GM21576 (cell line): ENCODE measurements at regions not wholly inside any gene's neighbourhood (a gene's known extent, or its start where the extent isn't known, plus 50 kb on each side); places are given as distances from the start of the nearest gene placed in this dataset.

ENCODE experiments used
- ATAC-seq: cut with Tn5 transposase; IDR thresholded peaks from one replicate; pipeline ENCODE4 v1.9.1; 2021; ENCODE audit warnings: mild to moderate bottlenecking, moderate library complexity; ENCODE audit not compliant: unreplicated experiment

DNA sequence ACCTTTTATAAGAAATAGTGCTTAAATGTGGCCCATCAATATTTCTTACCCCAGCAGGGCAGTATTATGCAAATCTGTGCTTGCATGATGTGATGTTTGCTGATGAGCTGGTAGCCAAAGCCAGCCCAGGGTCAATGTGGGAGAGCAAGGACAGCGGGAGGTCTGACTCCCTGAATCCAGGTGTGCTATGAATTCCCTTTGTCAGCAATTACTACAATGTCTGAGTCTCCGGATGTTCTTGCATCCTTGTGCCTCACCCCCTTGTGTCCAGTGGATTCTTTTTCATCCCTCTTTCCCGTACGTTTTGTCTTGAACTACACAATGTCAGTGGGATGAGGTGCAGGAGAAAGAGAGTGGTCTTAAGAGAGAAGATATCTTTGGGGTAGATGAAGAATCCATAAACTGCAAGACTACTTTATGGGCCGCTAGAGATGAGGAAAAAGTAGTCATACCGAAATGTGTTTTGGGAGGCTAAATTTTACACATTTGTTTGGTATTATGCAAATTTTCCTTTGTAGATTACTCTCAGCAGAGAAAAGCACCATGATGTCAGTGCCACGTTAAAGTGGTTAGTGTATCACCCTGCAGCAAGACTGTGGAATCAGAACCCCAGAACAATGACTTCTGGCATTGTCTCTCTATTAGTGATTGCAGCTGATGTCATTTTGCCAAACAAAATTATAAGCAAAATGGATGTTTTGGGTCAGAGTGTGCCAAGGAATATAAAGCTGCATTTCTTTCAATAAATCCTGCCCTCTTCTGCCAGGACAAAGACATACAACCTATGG, 53.5 kb upstream of the TSHZ3 start:
- ATAC-seq, result no peak

- no peak for ATAC-seq
Measured at GRCh38 chr19:31406106-31406505, 56.9 kb upstream of the TSHZ3 start.

DNA sequence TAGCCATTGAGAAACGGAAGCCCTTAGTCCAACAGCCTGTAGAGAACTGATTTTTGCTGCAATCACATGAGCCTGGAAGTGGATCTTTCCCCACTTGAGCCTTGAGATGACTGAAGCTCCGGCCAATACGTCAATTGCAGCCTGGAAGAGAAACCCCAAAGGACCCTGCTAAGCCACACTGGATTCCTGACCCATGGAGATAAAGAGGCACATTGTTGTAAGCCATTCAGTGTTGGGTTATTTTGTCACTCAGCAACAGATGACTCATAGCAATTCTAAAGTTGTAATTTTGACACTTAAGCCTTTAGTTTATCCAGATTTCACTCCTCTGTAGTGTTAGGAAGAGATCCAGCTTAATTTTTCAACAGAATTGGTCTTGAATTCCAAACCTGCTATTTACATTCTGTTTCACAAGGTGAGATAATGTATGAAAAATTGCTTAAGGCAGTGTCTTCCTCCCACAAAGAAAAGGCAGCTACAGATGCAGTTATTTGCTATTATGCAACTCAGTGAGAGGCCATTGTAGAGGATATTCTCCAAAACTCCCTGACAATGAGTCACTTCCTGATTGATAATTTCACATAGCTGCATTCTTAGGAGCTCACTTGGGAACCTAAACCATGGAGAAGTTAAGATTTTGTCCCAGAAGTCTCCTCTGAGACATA, 59.4 kb upstream of the TSHZ3 start:
- ATAC-seq, result no peak

DNA sequence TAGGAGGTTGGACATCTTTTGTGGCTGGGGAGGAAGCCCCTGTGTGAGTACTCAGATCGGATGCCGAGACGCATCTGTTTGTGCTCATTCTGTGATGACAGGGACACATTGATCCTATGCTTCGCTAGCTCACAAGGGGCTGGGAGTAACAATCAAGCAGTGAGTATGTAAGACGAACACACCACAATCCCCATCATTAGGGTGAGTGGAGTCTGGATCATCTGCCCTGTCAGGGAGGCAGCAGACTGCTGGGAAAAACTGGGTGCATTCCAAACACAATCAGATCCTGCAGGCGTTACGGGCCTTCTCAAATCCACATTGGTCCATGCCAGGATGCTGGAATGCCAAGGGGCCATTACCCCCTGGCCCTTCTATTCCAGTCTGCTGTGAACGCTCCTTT, 64.1 kb upstream of the TSHZ3 start:
- no peak for ATAC-seq

DNA sequence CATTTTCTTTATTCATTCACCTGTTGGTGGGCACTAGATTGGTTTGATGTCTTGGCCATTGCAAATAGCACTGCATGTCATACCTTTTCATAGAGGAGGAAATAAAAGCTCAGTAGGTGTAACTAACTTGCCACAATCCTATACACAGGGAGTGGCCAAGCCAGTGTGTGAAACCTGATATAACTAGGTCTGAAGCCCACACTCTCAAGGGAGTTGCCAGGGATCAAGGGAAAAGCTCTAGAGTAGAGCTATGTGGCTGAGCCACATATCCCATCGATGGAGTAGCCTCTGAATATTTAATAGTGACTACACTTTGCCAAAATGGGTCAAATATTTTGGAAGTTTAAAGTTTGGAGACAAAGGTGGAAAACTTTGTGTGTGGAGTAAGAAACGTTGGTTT, 66.1 kb upstream of the TSHZ3 start:
- no peak for ATAC-seq

DNA sequence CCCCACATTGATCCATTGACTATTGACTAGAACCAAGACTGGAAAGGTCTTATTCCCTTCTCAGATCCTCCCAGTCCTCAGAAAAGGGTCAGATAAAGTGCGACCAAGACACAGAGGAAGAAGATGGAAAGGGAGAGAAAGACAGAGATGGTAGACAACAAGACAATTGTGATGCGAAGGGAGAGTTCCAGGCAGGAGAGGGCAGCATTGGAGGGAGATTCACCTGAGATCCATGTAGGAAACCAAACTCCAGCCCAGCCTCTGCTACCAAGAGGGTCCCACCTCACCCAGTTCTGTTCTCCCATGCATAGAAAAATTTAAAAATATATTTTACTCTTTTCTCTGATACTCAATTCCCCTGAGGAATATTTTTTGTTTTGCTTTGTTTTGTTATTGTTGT, 67.3 kb upstream of the TSHZ3 start:
- no peak for ATAC-seq

DNA sequence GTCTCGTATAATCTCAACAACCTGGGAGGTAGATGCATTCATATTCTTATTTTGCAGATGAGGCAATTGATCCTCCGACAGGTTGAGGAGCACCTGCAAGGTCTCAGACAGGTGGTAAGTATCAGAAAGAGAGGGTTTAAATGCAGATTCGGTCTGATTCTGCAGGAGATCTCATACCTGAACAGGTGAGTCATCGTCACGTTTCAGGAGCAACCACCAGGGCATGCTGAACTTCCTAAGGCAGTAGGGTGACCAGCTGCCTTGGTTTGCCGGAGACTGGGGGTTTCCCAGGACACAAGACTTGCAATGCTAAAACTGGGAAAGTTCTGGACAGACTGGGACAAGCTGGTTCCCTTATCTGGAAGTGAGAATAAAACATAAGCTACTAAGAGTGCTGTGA, 68.8 kb upstream of the TSHZ3 start:
- ATAC-seq, result no peak

DNA sequence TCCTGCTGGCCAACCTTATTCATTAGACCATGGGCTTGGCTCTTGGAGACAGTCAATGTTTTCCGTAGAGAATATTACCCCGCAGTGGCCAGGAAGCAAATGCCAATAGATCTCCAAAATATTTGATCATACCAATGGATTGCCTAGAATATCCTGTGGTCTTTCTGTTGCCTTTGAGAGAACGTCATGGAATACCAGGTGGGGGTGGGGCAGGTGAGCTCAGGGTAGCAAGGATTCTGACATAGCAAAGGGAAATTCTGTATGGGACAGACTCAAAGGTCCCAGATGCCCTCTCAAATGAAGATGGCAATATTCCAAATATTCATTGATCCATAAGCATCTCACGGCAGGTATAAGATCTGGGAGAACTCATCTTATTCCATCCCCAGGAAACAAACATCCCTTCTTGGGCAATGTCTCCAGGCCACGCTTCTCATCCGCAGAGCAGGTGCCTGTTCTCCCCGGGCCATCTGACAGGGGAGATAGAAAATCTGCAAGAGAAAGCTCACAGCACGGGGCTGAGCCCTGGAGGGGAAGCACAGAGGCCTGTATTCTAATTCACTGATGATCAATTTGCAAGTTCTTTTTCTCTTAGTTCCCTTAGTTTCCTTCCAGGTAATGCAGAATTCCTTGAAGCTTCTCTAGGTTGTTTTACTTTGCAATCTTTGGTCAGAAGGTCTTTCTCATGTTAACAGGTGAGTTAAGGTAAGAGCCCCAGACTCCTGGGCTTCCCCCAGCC, 69.6 kb upstream of the TSHZ3 start:
- no peak for ATAC-seq

- no peak for ATAC-seq
Measured at GRCh38 chr19:31419871-31420445, 70.7 kb upstream of the TSHZ3 start.

DNA sequence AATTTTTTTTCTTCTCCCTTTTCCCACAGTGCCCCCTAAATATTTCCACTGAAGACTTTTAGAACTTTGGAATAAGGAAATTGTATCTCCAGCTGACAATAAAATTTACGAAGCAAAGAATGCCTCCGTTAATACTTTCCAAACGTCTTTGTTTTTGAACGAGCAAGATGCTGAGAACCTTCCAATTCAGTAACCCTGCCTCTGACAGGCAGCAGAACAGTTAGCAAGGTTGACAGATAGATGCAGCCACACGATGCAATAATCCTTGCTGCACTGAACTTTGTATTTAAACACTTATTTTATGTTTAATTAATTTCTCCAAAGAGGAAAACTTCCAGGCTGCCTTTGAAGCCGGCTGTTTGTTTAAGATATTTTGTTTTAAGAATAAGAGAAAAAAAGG, 71.8 kb upstream of the TSHZ3 start:
- no peak for ATAC-seq

DNA sequence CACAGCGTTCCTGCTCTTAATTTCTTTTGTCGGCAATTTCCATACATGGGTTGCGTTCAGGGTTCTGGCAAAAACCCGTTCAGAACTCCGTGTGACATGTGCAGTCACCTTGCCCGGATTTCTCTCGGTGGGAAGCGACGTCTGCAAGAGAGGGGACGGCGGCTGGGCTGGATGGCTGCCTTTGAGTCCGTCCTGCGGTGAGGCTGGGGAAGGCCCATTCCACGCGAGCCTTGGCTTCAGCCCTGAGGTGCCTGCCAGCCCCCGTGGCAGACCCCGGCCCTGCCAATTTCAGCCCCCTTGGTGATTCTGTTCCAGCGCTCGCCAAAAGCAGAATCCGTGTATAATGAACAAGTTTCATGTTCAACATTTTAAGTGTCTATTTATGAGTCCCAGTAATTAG, 72.6 kb upstream of the TSHZ3 start:
- ATAC-seq, result no peak

DNA sequence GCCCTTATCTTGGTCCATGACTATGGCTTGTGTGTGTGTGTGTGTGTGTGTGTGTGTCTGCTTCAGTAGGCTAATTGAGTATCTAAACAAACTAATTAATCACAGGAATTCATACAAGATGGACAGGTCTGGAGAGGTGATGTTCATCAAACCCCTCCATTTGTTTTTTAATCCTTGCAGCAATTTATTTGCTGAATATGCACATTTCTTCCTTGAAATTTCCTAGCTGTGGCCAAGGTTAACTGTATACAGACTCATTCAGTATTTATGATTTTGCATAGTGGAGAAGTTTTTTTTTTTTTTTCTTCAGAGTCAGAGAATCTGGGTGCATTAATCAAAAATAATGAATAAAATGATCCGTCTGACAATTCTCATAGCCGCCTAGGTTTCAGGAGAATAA, 74.7 kb upstream of the TSHZ3 start:
- no peak for ATAC-seq

DNA sequence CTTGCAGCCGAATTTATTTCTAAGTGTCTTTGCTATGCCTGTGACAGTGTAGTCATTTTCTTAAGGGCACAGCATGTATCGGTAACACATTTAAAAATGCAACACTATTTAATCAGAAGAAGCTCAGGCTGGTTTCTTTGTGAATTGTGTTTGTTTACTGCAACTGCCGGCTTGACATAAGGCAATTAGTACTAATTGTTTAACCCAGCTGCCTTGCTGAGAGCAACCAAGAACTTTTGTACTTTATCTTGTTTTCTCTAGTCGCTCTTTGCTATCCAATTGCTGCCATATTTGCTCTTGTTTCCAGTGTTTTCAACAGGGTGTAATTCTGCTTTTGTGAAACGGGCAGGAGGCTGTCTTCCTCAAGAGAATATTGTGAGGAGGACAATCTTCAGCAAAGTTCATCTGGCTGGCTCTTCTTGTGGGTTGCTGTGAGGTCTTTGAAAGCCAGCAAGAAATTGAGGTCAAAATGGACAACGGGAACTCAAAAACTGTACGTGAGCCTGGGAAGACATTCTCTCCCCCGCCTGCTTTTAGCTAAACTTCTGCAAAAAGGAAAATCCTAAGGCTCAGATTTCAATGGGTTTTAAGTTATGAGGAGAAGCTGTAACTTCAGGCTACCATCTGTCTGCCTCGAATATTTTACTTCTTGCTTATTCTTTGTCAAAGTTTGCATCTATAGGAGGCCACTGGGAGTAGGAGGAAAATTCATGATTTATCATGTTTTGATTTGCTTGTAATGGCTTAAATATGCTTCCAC, 75.8 kb upstream of the TSHZ3 start:
- ATAC-seq, result no peak

DNA sequence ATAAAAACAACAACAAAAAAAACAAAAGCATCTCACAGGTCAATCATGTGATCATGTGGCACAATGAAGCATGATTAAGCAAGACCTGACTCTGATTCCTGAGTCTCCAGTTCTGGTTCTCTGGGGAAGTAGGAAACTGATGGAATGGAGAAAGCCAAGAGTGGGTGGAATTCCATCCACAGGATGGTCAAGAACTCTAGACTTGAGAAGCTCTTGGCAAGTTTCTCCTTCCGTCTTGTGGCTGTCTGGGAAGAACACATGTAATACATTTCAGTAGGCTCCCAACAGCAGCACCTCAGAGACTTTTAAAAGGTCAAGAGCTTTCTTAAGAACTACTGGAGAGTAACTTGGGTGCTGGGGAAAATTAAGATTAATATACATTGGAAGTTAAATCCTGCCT, 78.6 kb upstream of the TSHZ3 start:
- ATAC-seq, result no peak

GRCh38 chr19:31430381-31430780, 81.1 kb upstream of the TSHZ3 start:
- ATAC-seq, result no peak

GRCh38 chr19:31432201-31432810, 83.1 kb upstream of the TSHZ3 start:
- ATAC-seq, result no peak

DNA sequence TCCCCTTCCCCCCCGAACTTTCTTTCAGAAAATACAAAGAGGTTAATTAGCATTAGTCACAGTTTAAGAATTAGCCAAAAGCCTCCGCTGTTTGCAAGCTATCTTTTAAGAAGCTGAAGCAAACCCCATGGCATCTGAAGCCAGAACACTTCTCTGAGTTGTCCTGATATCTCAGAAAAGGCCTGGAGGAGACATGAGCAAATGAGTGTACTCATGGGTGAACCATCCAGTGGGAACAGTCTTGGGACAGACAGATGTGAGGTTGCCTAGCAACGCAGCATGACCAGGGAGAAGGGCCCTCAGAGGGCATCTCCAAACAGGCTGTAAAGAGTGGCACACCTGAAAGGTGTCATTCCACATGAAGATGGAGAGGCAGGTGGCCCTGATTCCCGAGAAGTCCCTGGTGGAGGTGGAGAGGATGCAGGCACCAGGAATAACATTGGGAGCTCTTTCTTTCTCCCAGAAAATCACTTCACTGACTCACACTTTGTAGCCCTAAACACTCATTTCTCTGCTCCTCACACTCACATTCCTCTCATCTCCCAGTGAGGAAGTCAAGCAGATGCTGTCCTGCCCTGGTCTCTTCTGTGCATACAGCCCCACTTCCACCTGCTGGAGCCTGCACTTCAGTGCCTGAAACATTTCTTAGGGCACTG, 87.0 kb upstream of the TSHZ3 start:
- ATAC-seq, result no peak

GRCh38 chr19:31438401-31439269, 89.4 kb upstream of the TSHZ3 start:
- ATAC-seq, result no peak

GRCh38 chr19:31439270-31439573, 90.0 kb upstream of the TSHZ3 start:
- no peak for ATAC-seq
